Fibroblast of villous mesenchyme (primary cell): ENCODE measurements at regions not wholly inside any gene's neighbourhood (a gene's known extent, or its start where the extent isn't known, plus 50 kb on each side); places are given as distances from the start of the nearest gene placed in this dataset.

ENCODE experiments used
- DNase-seq: peaks from one replicate; pipeline ENCODE4 v3.0.0-alpha.2; 2010; ENCODE audit warnings: low read depth
- H3K4me3 ChIP-seq: 2 replicates; pipeline ENCODE4 v1.5.1; 2011; ENCODE audit warnings: low read depth, mild to moderate bottlenecking, low read length
- CTCF ChIP-seq: IDR thresholded peaks from 2 replicates; pipeline ENCODE4 v1.5.1; 2012; ENCODE audit warnings: low read depth, mild to moderate bottlenecking, low read length; ENCODE audit not compliant: insufficient read depth

DNA sequence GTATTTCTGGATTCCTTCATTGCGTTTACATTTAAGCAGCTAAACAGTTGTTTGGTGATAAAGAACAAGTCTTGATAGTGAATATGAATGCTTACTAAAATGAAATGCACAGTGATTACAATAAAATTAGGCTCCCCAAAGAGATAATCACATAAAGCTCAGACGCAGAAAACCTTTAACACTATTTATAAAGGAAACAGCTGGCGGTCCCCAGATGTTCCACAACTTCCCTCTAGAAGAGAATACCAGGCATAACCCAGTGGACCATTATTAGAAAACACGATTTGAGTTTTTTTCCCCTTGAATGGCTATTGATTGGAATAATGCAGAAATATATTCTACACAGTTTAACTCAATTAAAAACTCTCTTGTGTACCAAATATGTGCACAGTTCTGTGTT lies 573.2 kb downstream of the DIPK2A start:
- H3K4me3 ChIP-seq: no peak overlapping the region
- DNase-seq: no peak
- TF ChIP-seq CTCF: no peak

DNA sequence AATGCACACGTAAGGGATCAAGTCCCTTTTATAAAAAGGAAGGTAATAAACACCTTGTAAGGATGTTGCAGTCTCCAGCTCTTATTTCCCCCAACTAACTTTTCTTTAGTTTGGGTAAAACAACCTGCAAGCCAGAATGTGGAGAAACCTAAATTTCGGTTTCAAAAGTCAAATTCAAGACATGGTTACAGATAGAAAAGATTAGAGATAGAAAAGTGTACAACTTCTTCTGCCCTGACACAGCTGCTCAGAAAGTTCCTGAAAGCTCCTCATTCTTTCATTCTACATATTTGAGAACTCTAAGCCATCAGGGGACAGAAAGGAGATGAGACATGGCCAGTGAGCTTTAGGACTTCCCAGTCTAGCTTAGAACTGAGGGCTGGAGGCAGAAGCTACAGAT lies 574.9 kb downstream of the DIPK2A start:
- no peak for DNase-seq
- no peak for TF ChIP-seq CTCF
- no peak overlapping the region for H3K4me3 ChIP-seq

- no peak for TF ChIP-seq CTCF
- DNase-seq: no peak
- H3K4me3 ChIP-seq: no peak overlapping the region
Observed at GRCh38 chr3:144548346-144548745, 576.7 kb downstream of the DIPK2A start.

- TF ChIP-seq CTCF: no peak
- DNase-seq: no peak
- H3K4me3 ChIP-seq: no peak overlapping the region
Observed at GRCh38 chr3:144549166-144549565, 577.5 kb downstream of the DIPK2A start.

DNA sequence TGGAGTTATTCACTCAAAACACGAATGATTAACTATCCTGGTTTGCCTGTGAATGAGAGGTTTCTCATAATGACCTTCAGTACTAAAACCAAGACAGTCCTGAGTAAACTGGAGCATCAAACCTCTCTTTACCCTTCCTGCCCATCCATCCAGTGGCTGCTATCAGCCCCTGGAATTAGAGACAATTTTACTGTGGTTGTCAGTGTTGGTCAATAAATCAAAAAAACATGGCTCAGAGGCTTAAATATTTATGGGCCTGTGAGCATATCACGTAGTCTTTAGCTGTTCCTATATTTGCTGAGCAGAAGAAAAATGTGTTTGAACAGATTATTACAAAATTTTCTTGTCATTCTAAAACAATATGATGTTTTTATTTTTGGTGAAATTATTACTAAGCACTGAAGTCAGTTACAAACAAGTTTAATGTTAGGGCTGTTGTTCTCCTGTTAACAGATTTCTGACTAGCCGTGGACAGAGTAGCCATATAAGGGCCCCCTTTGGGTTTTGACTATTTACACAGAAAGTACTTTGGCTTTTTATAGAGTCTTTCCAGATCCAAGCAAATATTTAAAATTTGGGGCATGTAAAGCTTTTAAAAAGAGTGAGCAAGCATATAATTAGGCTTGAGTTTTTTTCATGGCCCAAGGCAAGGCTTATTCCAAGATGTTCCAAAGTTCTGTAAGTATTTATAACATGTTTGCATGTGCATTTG lies 580.9 kb downstream of the DIPK2A start:
- DNase-seq: no peak
- H3K4me3 ChIP-seq: no peak overlapping the region
- no peak for TF ChIP-seq CTCF

- TF ChIP-seq CTCF: no peak
- no peak for DNase-seq
Observed at GRCh38 chr3:144553301-144553700, 581.7 kb downstream of the DIPK2A start.

DNA sequence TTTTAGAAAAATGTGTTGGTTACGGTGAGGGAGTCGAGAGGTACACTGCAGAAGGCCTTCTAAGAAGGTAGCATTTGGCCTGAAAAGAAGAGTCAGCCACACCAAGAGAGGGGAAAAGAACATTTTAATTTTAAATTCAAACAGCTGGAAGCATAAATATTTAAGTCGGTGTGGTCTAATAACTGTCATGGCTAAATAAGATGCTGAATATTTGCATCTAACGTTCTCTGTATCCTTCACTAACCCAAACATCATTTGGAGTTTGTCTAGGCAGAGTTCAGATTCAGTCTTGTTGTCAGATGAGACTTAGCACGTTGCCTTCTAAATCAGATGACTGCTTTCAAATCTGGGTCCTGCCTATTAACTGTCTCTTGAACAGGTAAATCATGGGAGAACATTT lies 583.3 kb downstream of the DIPK2A start:
- TF ChIP-seq CTCF: no peak
- no peak overlapping the region for H3K4me3 ChIP-seq
- DNase-seq: no peak

More at GRCh38 chr3:144553301-144553700, 581.7 kb downstream of the DIPK2A start:
- no peak overlapping the region for H3K4me3 ChIP-seq
